Caco-2 (cell line): ENCODE measurements at regions not wholly inside any gene's neighbourhood (a gene's known extent, or its start where the extent isn't known, plus 50 kb on each side); places are given as distances from the start of the nearest gene placed in this dataset.

Experiments
- BruUV-seq: library from RNA; stranded (reverse); fragments of 400-500 nt; replicated peaks from 2 replicates; lab custom pipeline; 2021; lab: Mats Ljungman, UMichigan
- CTCF ChIA-PET: fragments of 300-600 bp; sonication (Branson Sonifier 250); formaldehyde crosslinking; loops from one replicate; lab custom pipeline; 2022; ENCODE audit warnings: antibody characterized with exemption; lab: Charles Lee
- POLR2A ChIA-PET: fragments of 300-600 bp; sonication (Branson Sonifier 250); formaldehyde crosslinking; loops from one replicate; lab custom pipeline; 2022; ENCODE audit warnings: antibody characterized with exemption; lab: Charles Lee
- DNase-seq, 2 experiments: peaks; one replicate each; pipeline versions ENCODE4 v3.0.0 to v3.0.0-alpha.2; 2020 to 2022
- H3K27me3 ChIP-seq: replicated peaks from 2 replicates; pipeline ENCODE4 v1.6.0; 2011; ENCODE audit warnings: low read length; ENCODE audit not compliant: control insufficient read depth, insufficient read depth
- H3K36me3 ChIP-seq: 2 replicates; pipeline ENCODE4 v1.5.1; 2011; ENCODE audit warnings: low read length; ENCODE audit not compliant: control insufficient read depth, insufficient read depth
- H3K4me1 ChIP-seq: fragments of 250-450 bp; sonication (Bioruptor Pico); 2 replicates; pipeline ENCODE4 v1.5.1; 2020; ENCODE audit warnings: mild to moderate bottlenecking
- H3K4me3 ChIP-seq: 2 replicates; pipeline ENCODE4 v1.5.1; 2011; ENCODE audit warnings: low read depth, mild to moderate bottlenecking, control low read depth, low read length
- H3K9me3 ChIP-seq: fragments of 250-450 bp; sonication (Bioruptor Pico); 2 replicates; pipeline ENCODE4 v1.5.1; 2020; ENCODE audit warnings: mild to moderate bottlenecking, moderate library complexity
- H3K27ac Mint-ChIP-seq: one replicate; pipeline ENCODE4 v1.8.0; 2022; ENCODE audit warnings: mixed read lengths; ENCODE audit not compliant: unreplicated experiment
- H3K27me3 Mint-ChIP-seq: one replicate; pipeline ENCODE4 v1.8.0; 2022; ENCODE audit warnings: mixed read lengths; ENCODE audit not compliant: insufficient read depth, unreplicated experiment
- H3K36me3 Mint-ChIP-seq: one replicate; pipeline ENCODE4 v1.8.0; 2022; ENCODE audit warnings: mild to moderate bottlenecking, mixed read lengths; ENCODE audit not compliant: insufficient read depth, unreplicated experiment
- H3K4me1 Mint-ChIP-seq: one replicate; pipeline ENCODE4 v1.8.0; 2022; ENCODE audit warnings: low read depth, mixed read lengths; ENCODE audit not compliant: unreplicated experiment
- H3K4me3 Mint-ChIP-seq: one replicate; pipeline ENCODE4 v1.8.0; 2022; ENCODE audit warnings: mild to moderate bottlenecking, moderate library complexity, mixed read lengths; ENCODE audit not compliant: unreplicated experiment
- H3K9me3 Mint-ChIP-seq: one replicate; pipeline ENCODE4 v1.8.0; 2022; ENCODE audit warnings: mixed read lengths; ENCODE audit not compliant: unreplicated experiment
- intact Hi-C: fragments of 100-400 bp; cut with micrococcal nuclease; formaldehyde crosslinking; loops from one replicate; pipeline ENCODE4 v1.10.0; 2022; ENCODE audit not compliant: unreplicated experiment
- TF ChIP-seq, protein P1 (sequence below), 2 experiments: fragments of 200-600 bp in 1 of 2; IDR thresholded peaks; 1 replicate in 1 of 2; 2 replicates in 1 of 2; pipeline versions ENCODE4 v1.5.1 to v1.8.0; 2011 to 2022; ENCODE audit warnings: antibody characterized with exemption in 1 of 2, control low read depth in 1 of 2, inconsistent platforms in 1 of 2, low read depth in 1 of 2, low read length in 1 of 2, mild to moderate bottlenecking in 1 of 2, moderate library complexity in 1 of 2; ENCODE audit not compliant: insufficient read depth in 1 of 2, severe bottlenecking in 1 of 2, unreplicated experiment in 1 of 2

DNA sequence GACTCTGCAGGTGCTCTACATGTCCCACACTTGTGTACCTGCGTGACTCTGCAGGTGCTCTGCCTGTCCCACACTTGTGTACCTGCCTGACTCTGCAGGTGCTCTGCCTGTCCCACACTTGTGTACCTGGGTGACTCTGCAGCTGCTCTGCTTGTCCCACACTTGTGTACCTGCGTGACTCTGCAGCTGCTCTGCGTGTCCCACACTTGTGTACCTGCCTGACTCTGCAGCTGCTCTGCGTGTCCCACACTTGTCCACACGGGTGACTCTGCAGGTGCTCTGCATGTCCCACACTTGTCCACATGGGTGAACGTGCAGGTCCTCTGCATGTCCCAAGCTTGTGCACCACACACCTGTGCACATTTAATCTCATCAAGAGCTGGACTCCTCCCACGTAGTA lies 576.7 kb upstream of the SALL3 start:
- no peak overlapping the region for H3K4me3 ChIP-seq
- Mint-ChIP-seq H3K4me1 (no peaks in the 10 kb centered on the region), H3K27me3 (peaks cover 5% of the 10 kb centered on the region), H3K36me3 (no peaks in the 10 kb centered on the region), H3K4me3 (no peak overlapping the region), H3K27ac (no peak overlapping the region), H3K9me3 (no peaks in the 10 kb centered on the region)
- no peak for DNase-seq
- no peaks in the 10 kb centered on the region for H3K36me3 ChIP-seq
- intact Hi-C loops = no loop called here
- no peaks in the 10 kb centered on the region for H3K4me1 ChIP-seq
- no TSS peak for BruUV-seq
- ChIA-PET POLR2A (no interaction called here), CTCF (no interaction called here)
- H3K27me3 ChIP-seq = no peaks in the 10 kb centered on the region
- no peaks in the 10 kb centered on the region for H3K9me3 ChIP-seq
- TF ChIP-seq, protein P1, sequence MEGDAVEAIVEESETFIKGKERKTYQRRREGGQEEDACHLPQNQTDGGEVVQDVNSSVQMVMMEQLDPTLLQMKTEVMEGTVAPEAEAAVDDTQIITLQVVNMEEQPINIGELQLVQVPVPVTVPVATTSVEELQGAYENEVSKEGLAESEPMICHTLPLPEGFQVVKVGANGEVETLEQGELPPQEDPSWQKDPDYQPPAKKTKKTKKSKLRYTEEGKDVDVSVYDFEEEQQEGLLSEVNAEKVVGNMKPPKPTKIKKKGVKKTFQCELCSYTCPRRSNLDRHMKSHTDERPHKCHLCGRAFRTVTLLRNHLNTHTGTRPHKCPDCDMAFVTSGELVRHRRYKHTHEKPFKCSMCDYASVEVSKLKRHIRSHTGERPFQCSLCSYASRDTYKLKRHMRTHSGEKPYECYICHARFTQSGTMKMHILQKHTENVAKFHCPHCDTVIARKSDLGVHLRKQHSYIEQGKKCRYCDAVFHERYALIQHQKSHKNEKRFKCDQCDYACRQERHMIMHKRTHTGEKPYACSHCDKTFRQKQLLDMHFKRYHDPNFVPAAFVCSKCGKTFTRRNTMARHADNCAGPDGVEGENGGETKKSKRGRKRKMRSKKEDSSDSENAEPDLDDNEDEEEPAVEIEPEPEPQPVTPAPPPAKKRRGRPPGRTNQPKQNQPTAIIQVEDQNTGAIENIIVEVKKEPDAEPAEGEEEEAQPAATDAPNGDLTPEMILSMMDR (IDR thresholded peaks at IDR 0.05; ENCODE audit: insufficient read depth in 1 of 2, low read depth in 1 of 2, low read length in 1 of 2, severe bottlenecking in 1 of 2, unreplicated experiment in 1 of 2) = no peak

DNA sequence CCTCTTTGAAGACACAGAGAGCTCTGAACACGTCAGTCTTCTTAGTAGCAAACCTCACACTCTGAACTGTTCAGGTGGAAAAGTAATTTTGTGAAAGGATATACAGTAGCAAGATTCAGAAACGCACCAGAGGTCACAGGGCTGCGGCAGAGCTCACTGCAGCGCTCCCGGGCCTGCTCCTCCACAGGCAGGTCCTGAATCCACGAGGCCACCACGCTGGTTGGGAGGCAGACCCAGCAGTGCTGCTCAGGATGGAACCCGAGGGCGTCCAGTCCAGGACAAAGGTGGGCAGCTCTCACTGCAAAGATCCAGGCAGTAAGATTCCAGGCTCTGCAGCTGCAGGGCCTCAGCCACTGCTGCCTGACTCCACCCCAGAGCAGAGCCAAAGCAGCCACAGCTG lies 576.2 kb upstream of the SALL3 start:
- DNase-seq = no peak
- BruUV-seq = no TSS peak
- Histone ChIP-seq H3K4me1 (no peaks in the 10 kb centered on the region), H3K27me3 (no peaks in the 10 kb centered on the region), H3K9me3 (no peaks in the 10 kb centered on the region), H3K4me3 (no peak overlapping the region), H3K36me3 (no peaks in the 10 kb centered on the region)
- Mint-ChIP-seq H3K27ac (no peak overlapping the region), H3K9me3 (no peaks in the 10 kb centered on the region), H3K4me1 (no peaks in the 10 kb centered on the region), H3K4me3 (no peak overlapping the region), H3K36me3 (no peaks in the 10 kb centered on the region), H3K27me3 (peaks cover 5% of the 10 kb centered on the region)
- intact Hi-C loops = no loop called here
- POLR2A ChIA-PET = no interaction called here
- TF ChIP-seq, protein P1 (IDR thresholded peaks at IDR 0.05; ENCODE audit: insufficient read depth in 1 of 2, low read depth in 1 of 2, low read length in 1 of 2, severe bottlenecking in 1 of 2, unreplicated experiment in 1 of 2) = no peak
- CTCF ChIA-PET = no interaction called here

DNA sequence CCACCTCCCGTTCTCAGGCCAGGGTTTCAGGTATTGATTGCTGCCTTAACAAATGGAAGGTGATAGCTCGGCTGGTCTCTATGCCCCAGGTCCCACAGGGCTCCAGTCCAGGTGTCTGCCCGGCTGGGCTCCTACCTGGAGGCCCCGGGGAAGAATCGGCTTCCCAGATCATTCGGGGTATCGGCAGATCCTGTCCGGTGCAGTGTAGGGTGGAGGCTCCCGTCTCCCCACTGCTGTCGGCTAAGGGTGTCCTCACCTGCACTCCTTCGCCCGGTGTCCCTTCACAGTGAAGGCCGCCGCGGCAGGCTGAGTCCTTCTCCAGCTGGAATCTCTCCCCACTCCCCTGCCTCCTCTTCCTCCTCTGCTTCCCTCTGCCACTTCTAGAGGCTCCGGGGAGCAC lies 573.9 kb upstream of the SALL3 start:
- TF ChIP-seq, protein P1 (IDR thresholded peaks at IDR 0.05; ENCODE audit: insufficient read depth in 1 of 2, low read depth in 1 of 2, low read length in 1 of 2, severe bottlenecking in 1 of 2, unreplicated experiment in 1 of 2) = no peak
- Histone ChIP-seq H3K4me3 (no peak overlapping the region), H3K4me1 (no peaks in the 10 kb centered on the region), H3K36me3 (no peaks in the 10 kb centered on the region), H3K27me3 (no peaks in the 10 kb centered on the region), H3K9me3 (no peaks in the 10 kb centered on the region)
- no peak overlapping the region for H3K4me3 Mint-ChIP-seq
- no TSS peak for BruUV-seq
- no peaks in the 10 kb centered on the region for H3K9me3 Mint-ChIP-seq
- H3K27ac Mint-ChIP-seq = no peak overlapping the region
- POLR2A ChIA-PET = no interaction called here
- no peaks in the 10 kb centered on the region for H3K4me1 Mint-ChIP-seq
- intact Hi-C loops = no loop called here
- no peak for DNase-seq
- H3K36me3 Mint-ChIP-seq = no peaks in the 10 kb centered on the region
- H3K27me3 Mint-ChIP-seq = peaks cover 7% of the 10 kb centered on the region
- CTCF ChIA-PET = no interaction called here
